ENCODE measurements at regions not wholly inside any gene's neighbourhood (a gene's known extent, or its start where the extent isn't known, plus 50 kb on each side); places are given as distances from the start of the nearest gene placed in this dataset.
"Not testable (repeated sequence)": the region's sequence is repeated elsewhere in the genome, so short reads cannot be mapped to it uniquely, and the experiment has no call there.

DNA sequence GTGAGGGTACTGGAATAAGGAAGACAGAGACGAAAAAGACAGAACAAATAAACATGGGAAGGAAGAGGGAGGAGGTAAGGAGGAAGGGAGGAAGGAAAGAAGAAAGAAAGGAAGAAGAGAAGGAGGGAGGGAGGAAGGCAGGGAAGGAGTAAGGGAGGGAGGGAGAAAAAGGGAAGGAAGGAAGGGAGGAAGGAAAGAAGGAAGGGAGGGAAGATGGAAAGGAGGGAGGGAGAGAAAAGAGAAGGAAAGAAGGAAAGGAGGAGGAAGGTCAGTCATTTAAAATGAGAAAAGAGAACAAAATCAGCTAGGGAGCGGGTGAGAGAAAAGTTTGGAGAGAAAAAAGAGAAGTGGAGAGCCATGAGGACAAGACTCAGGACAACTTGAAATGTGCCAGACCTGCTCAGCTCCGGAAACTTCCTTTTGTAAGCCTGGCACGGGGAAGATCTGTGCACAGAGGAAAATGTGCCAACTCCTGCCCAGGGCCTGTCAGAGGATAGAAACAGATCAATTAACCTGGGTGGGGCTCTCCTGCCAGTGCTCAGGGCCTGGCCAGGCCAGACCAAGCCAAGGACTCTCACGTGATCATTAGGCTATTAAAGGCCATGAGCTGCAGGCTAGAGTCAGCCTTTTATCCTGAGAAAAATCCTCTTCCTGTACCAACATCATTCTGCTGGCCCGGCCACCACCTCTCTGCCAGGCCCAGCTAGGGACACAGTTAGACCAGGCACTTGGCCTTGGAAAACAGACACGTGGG is 50.1 kb upstream of the BCL6 start:
- no peak for DNase-seq (ENCODE audit: low read depth in 2 of 2)

DNA sequence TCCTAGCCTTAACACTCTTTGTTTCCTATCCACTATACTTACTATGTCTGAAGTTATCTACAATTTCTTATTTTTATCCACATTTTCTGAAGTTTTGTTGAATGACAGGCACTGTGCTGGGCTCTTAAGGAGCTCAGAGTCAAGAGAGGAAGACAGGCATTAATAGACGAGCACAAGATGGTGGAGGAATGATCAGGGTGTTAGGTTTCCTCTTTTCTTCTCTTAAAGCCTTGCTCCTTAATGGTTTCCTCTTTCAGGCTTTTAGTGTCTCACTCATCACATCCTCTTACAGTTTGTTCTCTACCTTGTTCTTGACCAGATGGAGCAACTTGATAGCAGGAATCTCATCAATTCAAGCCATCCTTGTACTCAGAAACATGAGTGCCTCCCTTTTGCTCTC is 52.9 kb upstream of the BCL6 start:
- DNase-seq (ENCODE audit: low read depth in 2 of 2): no peak

GRCh38 chr3:187798531-187799530 is 53.6 kb upstream of the BCL6 start:
- DNase-seq (ENCODE audit: low read depth in 2 of 2): no peak

DNA sequence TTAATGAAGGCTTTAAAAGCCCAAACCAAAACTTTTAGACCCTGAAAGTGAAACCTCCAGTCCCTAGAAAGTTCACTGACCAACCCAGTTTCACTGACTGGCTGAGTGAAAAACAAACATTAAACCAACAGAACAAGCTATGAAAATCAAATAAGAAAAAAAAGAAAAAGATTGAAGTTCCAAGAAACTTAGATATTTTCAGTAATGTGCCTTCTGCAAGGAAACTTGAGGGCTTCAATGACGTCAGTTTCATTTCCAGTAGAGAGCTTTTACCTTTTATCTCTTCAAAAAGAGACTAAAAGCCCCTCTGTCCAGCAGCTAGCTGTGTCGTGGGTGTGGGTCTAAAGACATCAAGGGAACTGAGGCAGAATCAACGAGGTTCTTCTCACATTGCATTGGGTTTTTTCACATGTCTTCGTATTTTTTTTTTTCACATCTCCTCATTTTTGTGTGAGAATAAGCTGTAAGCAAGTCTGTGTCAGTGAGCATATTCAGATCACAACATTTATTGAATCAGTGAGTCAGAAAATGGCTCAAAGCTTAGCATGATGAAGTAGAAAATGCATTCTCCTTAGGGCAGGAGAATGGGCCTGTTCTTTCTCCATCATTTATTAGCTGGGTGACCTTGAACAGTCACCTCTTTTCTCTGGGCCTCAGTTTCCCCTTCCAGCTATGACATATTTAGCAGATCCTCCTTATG is 54.8 kb upstream of the BCL6 start:
- no peak for DNase-seq (ENCODE audit: low read depth in 2 of 2)

DNA sequence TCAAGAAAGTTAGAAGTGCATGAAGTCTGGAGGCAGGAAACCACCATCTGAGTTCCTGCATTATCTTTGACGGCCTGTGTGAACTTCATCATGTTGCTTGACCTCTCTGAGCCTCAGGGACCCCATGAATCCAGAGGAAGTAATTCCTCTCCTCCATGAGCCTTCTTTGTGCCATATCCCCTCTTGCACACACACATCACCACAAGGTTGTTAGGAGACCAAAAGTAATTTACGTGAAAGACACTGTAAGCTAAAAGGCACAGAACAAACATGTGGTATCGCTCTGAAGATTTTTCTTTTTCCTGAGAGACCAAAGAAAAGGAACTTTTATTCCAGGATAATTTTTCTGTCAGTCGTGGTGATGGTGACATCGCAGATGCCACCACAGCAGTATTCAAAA is 55.9 kb upstream of the BCL6 start:
- DNase-seq (ENCODE audit: low read depth in 2 of 2): no peak

GRCh38 chr3:187802203-187802927 is 57.1 kb upstream of the BCL6 start:
- no peak for DNase-seq (ENCODE audit: low read depth in 2 of 2)

DNA sequence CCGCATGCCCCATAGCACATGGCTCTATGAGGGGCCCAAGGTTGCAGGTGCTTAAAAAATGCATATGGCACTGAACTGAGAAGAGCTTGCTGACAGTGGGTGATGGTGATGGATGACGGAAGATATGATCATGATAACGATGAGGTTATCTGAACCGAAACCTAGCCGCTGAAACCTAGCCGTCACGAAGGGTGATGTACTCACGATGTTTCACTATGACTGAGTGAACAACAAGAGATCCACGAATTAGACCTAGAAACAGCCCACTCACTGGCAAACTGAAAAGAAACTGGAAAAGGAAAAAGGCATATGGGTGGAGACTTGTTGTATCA is 57.6 kb upstream of the BCL6 start:
- DNase-seq (ENCODE audit: low read depth in 2 of 2): no peak

DNA sequence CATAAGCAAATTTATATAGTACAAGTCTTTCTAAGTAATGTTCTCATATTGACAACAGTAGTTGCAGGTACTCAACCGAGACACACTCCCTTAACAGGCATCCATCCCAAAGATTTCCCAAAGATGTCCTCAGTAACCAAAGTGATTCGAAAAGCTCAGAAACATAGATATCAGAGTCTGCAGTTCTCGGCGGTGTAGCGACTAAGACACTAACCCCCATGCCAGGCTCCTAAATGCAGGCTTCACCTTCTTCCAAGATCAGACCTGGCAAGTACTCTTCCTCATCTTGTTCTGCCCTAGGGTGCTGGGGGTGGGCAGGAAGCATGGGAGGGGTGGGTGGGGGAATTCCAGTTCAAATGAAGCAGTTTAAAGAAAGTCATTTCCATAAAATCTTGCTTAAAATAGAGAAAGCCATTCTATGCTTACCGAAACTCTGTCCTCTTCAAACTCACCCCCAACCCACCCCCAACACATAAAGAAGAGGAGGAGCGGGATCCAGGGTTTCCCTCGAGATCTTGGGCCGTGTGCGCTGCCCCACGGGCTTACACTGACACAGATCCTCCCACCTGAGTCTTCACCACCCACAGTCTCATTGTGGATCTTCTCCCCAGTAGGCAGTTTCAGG is 59.0 kb upstream of the BCL6 start:
- DNase-seq (ENCODE audit: low read depth in 2 of 2): no peak

- no peak for DNase-seq (ENCODE audit: low read depth in 2 of 2)
Observed at GRCh38 chr3:187804745-187805121, 59.5 kb upstream of the BCL6 start.

GRCh38 chr3:187805774-187806173 is 60.5 kb upstream of the BCL6 start:
- no peak for DNase-seq (ENCODE audit: low read depth in 2 of 2)

- DNase-seq (ENCODE audit: low read depth in 2 of 2): peak; percentile 10 to 24
Observed at GRCh38 chr3:187807086-187807862, 62.0 kb upstream of the BCL6 start.

- DNase-seq (ENCODE audit: low read depth in 2 of 2): no peak
Observed at GRCh38 chr3:187808527-187808895, 63.2 kb upstream of the BCL6 start.

- no peak for DNase-seq (ENCODE audit: low read depth in 2 of 2)
Observed at GRCh38 chr3:187809612-187809991, 64.3 kb upstream of the BCL6 start.

GRCh38 chr3:187810021-187810446 is 64.8 kb upstream of the BCL6 start:
- no peak for DNase-seq (ENCODE audit: low read depth in 2 of 2)

DNA sequence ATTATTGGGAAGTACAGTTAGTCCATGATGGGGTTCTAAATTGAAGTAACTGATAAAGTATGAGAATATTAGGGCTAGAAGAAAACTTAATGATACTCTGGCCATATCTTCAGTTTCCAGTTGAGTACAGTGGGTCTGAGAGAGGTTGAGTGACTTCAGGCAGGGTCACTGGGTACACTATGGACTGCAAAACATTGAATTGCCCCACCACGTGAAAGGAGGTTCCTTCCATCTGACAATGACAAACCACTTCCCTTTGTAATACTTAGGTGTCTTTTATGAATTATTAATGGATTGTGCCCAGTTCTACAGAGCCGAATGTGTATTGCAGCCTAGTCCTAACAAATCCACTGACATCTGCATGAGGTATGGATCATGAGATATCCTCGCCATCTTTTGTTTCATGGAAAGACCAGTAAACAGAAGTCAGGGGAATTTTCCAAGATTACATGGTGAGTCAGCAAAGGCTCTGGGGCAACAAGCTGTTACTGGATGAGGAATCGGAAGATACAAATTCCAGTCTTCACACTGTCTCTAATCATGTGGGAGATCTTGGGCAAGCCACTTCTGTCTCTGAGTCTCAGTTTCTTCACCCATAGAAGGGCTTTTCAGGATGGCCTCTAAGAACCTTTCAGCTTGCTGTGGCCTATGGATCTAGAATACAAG is 66.5 kb upstream of the BCL6 start:
- DNase-seq (ENCODE audit: low read depth in 2 of 2): peak; percentile 31 to 33

DNA sequence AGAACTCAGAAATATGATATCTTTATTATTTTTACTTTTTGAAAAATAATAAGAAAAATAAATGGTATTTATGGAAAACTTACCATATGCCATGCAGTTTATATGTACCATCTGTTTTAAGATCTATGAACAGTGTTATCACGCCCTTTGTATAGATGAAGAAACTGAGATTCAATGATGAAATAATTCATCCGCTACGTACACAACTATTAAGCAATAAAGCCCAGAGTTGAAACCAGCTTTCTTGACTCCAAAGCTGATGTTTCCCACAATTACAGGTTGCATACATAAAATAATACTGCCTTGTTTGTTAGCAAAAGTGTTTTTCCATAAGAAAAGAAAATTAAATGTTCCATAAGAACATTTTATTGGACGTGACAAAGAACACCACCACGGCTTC is 67.2 kb upstream of the BCL6 start:
- DNase-seq (ENCODE audit: low read depth in 2 of 2): no peak

DNA sequence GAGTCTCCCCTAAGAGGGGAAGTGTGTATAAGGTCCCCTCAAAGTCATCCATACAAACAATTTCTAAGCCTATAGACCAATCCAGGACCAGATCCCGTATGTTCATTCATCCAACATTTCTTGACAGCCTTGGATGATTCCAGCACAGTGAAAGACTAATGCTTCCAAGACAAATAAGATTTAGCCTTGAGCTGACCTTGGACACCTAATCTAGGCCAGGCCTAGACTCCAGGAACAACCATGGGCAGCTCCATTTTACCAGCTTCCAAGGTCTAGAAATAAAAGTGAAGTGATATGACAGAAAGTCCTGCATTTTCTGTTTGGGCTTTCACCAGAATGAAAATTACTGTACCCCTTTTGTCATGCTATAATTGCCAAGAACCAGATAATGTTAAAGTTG is 67.9 kb upstream of the BCL6 start:
- no peak for DNase-seq (ENCODE audit: low read depth in 2 of 2)

DNA sequence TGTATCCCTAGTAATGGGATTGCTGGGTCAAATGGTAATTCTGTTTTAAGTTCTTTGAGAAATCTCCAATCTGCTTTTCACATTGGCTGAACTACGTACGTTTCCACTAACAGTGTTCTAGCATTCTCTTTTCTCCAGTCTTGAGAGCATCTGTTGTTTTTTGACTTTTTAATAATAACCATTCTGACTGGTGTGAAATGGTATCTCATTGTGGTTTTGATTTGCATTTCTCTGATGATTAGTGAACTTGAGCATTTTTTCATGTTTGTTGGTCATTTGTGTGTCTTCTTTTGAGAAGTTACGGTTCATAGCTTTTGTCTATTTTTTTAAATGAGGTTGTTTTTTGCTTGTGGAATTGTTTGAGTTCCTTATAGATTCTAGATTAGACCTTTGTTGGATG is 72.5 kb upstream of the BCL6 start:
- DNase-seq (ENCODE audit: low read depth in 2 of 2): not testable (repeated sequence)

DNA sequence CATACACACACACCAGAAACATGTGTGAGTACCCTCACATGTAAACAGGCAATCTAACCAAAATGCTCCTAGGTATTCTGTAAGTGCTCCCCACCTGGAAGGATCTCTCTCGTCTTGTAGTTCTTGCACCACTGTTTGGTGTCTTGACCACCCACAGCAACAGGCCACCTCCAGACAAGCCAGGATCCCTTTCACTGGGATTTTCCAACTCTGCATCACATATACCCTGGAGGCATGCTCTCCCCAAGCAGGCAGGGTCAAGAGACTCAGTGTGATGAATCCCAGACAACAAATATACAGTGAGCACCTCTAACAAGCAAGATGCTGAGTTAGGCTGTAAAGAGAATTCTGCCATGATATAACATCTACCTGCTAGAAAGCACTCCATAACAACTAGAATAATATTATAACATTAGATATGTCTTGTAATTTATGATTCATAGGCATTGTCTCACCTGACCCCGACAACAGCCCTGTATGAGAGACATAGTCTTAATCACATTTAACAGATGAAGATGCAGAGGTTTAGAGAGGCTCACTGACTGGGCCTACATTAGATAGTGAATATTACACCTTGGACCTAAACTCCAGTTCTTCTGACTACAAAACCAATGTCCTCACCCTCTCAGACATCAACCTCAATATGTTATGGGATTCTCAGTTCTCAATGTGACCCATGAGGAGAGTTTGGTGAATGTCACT is 76.5 kb upstream of the BCL6 start:
- no peak for DNase-seq (ENCODE audit: low read depth in 2 of 2)

Data from fibroblast of skin of left quadriceps (primary cell).